Left kidney (tissue), 1 donor: ENCODE measurements at regions not wholly inside any gene's neighbourhood (a gene's known extent, or its start where the extent isn't known, plus 50 kb on each side); places are given as distances from the start of the nearest gene placed in this dataset.

ENCODE experiments used
- DNase-seq: peaks from one replicate; pipeline ENCODE4 v3.0.0-alpha.2; 2013

DNA sequence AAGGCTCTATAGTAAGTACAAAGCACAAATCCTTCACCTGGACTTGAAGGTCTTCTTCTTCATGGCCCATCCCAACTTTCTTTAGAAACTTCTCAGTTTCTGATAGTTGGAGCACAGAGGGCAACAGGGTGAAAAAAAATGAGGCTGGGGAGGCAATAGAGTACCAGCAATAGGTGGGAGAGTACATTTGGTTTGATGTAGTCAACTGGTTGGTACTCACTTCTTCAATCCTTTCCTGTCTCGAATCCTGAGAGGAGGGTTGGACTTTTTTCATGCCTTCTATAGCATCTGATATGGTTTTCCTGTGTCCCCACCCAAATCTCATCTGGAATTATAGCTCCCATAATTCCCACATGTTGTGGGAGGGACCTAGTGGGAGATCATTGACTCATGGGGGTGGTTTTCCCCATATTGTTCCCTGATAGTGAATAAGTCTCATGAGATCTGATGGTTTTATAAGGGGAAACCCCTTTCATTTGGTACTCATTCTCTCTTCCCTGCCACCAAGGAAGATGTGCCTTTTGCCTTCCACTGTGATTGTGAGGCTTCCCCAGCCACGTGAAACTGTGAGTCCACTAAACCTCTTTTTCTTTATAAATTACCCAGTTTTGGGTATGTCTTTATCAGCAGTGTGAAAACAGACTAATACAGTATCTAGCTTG, 75.9 kb upstream of the LCLAT1 start:
- DNase-seq: no peak

DNA sequence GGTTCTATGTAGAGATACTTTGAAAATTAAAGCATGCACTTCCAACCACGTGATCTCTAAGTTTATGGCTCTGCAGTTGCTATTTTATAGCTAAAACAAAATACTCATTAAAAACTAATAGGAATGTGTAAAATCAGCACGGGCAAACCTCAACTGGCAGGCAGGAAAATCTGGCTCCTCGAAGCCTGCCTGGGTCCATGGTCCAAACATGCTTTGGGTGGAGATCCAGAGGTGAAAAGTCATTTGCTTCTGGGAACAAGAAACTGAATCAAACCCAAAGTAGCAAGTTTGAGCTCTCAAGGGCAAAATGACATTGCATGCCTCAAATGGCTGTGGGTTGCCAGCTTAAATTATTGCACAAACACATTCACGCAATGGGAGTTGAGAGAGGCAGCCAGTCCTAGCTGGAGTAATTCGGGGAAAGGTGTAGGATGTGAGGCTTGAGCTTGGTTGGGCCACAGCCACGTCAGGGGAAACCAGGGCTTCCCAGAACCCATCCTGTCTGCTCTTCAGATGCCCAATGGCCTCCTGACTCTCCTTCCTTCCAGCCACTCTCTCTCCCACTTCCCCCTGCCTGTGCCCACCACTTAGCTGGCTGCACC, 75.2 kb upstream of the LCLAT1 start:
- no peak for DNase-seq

DNA sequence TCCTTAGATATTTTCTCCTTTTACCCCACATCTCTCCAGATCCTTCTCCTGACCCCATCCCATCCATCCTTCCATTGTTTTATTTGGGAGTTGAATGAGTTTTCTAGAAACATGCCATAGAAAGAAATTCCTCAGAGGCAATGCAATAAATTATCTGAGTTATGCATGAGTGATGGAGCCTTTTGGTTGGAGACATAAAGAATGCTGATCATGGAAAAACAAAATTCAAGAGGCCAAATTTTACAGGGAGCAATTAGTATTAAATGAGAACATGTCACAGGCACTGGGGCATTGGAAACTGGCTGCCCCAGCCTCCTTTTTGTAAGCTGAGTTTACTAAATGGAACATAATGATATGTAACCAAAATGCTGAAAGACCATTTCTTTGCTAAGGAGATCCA, 74.2 kb upstream of the LCLAT1 start:
- DNase-seq: no peak

DNA sequence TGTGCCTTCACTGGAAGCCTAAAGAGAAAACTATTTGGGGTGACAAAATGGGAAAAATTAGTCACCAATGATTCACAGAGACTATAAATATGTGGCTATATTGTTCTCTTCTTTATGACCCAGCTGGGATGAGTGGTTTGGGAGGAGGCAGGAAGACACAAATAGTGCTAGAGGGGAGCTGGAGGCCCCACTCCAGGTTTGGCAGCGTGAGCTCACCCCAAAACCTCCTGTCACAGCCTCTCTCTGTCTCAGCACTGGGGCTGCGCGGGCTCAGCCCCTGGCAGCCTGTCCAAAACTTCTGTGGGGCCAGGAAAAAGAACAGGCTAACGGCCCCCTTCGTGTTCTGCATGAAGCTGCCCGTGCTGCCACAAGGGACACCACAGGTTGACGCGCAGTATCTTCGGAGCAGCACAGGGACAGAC, 73.2 kb upstream of the LCLAT1 start:
- no peak for DNase-seq

DNA sequence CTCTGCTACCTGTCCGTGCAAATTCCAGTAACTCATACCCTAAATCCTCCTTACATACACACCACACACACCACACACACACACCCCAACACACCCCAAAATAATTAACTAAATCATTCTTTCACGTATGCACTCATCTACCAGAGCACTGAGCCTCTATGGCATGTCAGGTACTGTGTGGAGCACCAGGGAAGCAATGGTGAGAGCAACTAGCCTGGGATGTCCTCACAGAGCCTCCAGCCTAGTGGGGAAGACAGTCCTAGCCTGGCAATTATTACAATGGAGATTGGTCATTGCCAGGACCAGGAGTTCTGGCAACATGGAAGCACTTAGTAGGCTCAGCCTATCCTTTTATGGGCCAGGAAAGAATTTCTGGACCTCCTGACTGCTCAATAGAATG, 72.7 kb upstream of the LCLAT1 start:
- DNase-seq: no peak

DNA sequence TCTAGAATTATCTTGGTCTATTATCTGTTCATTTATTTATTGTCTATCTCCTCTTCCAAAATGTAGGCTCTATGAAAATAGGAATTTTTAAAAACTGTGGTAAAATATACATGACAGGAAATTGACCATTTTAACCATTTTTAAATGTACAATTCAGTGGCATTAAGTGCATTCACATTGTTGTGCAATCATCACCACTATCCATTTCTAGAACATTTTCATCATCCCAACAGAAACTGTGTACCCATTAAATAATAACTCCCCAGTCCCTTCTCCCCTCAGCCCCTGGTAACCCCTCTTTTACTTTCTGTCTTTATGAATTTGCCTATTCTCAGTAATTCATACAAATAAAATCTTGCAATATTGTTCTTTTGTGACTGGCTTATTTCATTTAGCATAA, 71.1 kb upstream of the LCLAT1 start:
- DNase-seq: no peak

DNA sequence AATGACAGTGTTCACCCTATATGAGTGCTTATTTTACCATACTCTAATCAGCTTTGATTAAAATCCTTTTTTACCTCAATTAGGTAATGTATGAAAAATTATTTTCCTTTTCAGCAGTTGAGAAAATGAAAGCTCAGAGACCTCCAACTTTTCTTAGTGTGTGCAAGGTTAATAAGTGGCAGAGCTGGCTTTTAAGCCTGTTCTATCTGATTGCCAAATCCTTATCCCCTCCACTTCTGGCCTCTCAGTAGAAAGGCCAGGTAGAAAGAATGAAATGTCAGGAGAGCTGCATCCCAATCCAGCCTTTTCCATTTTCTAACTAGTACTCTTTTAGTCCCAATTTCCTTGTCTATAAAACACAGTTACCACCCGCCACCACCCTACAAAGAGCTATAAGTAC, 67.6 kb upstream of the LCLAT1 start:
- no peak for DNase-seq

DNA sequence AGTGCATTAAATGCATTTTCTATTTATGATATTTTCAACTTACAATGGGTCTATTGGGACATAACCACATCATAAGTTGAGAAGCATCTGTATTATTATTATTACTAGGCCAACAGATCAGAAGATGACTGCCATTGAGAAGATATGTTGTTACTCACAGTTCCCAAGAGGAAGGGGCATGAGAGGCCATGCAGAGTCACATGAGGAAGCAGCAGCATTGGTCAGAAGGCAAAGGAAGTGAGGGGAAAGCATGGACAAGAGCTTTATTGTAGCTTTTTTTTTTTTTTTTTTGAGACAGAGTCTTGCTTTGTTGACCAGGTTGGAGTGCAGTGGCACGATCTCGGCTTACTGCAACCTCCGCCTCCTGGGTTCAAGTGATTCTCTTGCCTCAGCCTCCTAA, 66.2 kb upstream of the LCLAT1 start:
- DNase-seq: no peak

DNA sequence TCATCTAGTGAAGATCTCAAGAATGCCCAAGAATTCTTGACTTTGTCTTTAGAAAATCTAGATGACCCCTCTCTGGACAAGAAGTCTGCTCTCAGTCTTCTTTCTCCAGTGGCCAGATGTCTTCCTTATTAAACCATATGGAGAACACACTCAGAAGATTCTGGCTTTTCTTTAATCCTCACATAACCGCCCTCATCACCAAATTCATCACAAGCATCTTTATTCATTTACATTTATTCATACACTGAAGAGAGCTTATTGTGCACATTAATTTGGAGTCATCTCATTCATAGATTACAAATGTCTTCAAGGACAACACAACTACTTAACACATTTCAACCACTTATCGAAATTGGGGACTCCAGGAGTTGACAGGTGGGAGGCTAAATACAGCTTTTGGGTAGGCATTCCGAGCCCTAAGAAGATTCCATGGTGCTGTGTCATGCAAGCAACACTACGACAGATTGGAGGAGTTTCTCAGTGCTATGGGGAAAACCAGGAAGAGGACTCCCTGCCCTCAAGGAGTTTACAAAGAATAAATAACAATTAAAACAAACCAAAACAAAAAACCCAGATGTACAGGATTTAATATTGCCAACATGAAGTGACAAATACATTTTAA, 64.8 kb upstream of the LCLAT1 start:
- DNase-seq: no peak

DNA sequence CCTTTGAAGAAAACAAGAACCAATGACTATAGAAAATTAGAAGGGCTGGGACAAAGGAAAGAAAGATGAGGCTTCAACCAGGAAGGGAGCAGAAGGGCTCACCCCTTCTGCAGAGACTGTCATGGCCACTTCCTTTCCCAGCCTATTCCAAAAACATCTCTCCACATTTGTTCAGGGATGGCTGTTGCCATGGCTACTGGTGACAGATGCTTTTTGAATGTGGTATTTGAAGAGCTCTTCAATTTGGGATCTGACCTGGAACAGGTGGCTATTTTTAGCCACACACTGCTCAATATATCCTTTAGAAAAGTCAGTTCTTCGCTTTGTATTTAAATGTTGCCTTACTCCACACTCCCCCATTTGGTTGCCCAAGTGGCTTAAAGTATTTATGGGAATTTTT, 64.1 kb upstream of the LCLAT1 start:
- no peak for DNase-seq

DNA sequence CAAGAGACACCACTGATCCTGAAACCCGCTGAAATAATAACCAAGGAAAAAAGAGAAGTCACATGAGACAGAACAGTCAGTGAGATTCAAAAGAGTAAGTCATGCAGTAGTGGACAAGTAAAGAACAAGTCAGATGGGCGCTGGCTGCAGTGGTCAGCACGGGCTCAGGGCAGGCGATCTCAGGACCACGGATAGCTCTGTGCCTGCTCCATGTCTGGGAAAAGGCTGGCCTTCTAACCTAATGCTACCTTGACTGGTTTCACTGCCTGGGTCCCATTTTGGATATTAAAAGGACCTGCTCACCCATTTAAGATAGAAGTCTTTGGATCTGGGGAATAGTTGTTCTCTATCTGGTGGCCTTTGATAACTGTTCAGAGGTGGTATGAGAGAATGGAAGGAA, 61.7 kb upstream of the LCLAT1 start:
- peak; percentile 55 for DNase-seq

DNA sequence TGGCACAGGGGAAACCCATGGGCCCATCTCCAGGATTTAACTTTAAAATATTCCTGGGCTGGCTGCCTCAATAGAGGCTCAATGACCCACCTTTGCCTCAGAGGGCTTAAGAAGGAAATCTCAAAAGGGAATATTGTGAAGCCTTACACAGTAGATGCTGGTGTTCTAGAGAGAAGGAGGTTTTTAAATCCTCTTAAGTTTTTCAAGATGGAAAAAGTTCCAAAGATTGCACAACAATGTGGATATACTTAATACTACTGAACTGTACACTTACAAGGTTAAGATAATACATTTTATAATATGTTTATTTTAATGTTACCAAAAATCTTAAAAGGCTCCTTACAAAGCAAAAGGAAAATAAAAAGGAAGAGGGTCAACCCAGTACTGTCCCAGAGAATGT, 54.9 kb upstream of the LCLAT1 start:
- no peak for DNase-seq

DNA sequence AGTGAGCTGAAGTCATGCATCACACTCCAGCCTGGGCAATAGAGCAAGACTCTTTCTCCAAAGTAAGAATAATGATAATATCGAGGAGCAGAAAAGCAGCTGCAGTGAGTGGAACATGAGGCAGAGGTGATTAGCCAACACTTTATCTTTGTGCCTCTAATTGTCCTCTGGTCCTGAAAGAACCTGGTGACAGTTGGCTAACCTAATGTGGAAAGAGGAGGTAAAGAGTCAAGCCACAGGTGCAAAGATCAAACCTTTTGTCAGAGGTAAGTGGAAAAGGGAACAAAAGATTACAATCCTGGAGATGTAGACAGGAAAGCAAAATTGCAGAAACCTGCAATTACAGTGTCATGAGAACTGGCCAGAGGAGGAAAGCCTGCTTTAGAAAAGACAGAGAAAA, 53.5 kb upstream of the LCLAT1 start:
- no peak for DNase-seq

DNA sequence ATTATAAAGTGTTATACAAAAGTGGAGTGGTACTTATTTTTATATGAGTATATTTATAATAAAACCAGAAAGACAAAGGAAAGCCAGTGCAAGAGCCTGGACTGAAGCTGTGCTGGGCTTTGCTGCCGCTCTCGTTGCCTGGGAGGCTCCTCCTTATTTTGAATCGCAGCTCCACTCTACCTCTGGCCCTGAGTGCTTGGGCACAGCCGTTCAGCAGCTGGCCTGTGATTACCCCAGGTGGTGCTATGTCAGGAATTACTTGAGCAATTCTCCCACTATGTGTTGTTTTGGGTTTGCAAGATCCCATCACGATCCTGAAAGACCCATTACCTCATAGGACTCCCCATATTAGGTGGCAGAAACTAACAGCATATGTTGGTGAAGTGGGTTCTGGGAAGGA, 53.0 kb upstream of the LCLAT1 start:
- no peak for DNase-seq

DNA sequence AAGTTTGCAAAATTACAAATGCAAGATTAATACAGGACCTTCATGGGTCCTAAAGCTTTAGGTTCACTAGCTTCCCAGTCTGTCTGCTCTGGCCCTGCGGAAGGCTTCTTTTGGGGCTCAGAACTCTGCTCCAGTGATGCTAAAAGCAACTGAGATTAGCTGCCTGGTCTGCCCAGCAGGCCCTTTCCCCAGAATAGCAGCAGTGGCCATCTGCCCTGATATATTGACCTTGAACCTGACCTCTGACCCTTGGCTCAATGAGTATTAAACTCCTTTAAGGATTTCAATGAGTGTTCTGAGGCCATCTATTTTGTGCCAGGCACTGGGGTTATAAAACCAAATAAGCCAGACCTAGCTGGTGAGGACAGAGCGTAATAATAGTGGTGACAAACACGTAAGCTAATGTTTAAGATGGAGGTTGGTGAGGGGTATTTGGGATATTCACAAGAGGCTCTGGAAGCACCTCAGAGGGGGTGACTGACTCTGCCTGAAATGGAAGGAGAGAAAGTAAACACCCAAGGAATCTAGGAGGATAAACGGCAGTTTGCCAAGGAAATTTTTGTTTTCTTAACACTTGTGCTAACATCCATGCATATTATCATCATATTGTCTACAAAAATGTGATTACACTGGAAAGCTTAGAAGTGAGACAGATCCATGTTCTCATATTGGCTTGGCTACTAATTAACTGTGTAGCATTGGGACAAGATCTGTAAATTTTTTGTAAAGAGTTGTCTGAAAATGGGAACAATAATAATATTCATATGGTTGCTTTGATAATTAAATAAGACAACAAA, 50.4 kb upstream of the LCLAT1 start:
- DNase-seq: no peak
